ENCODE measurements at regions not wholly inside any gene's neighbourhood (a gene's known extent, or its start where the extent isn't known, plus 50 kb on each side); places are given as distances from the start of the nearest gene placed in this dataset.

- CTCF ChIA-PET, result interaction anchor here (0.6 kb wide), 1 partner anchor 18 kb away, joined by 3 read pairs; no protein-coding TSS in a partner anchor
These were observed 73.5 kb upstream of the KAZN start for GRCh38 chr1:14524826-14525636.

GRCh38 chr1:14529475-14529874 lies 69.0 kb upstream of the KAZN start:
- Histone ChIP-seq H4K20me1 (ENCODE audit: low read length) (no peaks in the 10 kb centered on the region), H3F3A (ENCODE audit: low read length, unreplicated experiment) (no peaks in the 10 kb centered on the region), H3K36me3 (ENCODE audit: low read depth, low read length) (no peaks in the 10 kb centered on the region), H2AFZ (ENCODE audit: low read length) (no peak overlapping the region), H3K9me2 (replicated peaks; ENCODE audit: low read length) (no peaks in the 10 kb centered on the region), H3K4me1 (ENCODE audit: insufficient read depth, low read length) (no peaks in the 10 kb centered on the region), H3K27ac (ENCODE audit: low read length) (no peak overlapping the region), H3K4me3 (ENCODE audit: low read length) (no peak overlapping the region), H3K27me3 (ENCODE audit: low read length) (no peaks in the 10 kb centered on the region), H3K79me2 (ENCODE audit: low read length) (no peaks in the 10 kb centered on the region), H3K9me3 (ENCODE audit: low read length) (no peaks in the 10 kb centered on the region), H3K4me2 (ENCODE audit: low read length) (no peak overlapping the region), H3K9ac (ENCODE audit: low read length) (no peak overlapping the region)
- DNase-seq (no peak), ATAC-seq (no peak)
- TF ChIP-seq CTCF (conservative IDR thresholded peaks at IDR 0.05; ENCODE audit: low read depth, low read length), result no peak
- no peak for TF ChIP-seq EZH2phosphoT487 (IDR thresholded peaks at IDR 0.05; ENCODE audit: borderline replicate concordance, low read length)
- no peak for TF ChIP-seq EZH2 (IDR thresholded peaks at IDR 0.05; ENCODE audit: low read length, unreplicated experiment)
- no TSS peak for BruUV-seq (replicated peaks)
- intact Hi-C loops (cut with micrococcal nuclease), result loop anchor here (10.0 kb wide), 1 partner anchor 415 kb away; no protein-coding TSS in a partner anchor
- ChIA-PET POLR2A (ENCODE audit: unreplicated experiment) (no interaction called here), CTCF (no interaction called here)

More at GRCh38 chr1:14524826-14525636, 73.5 kb upstream of the KAZN start:
- TF ChIP-seq CTCF (conservative IDR thresholded peaks at IDR 0.05; ENCODE audit: low read depth, low read length), result no peak
- no peak for TF ChIP-seq EZH2 (IDR thresholded peaks at IDR 0.05; ENCODE audit: low read length, unreplicated experiment)
- TF ChIP-seq EZH2phosphoT487 (IDR thresholded peaks at IDR 0.05; ENCODE audit: borderline replicate concordance, low read length), result no peak
- no peaks in the 10 kb centered on the region for H3K27me3 ChIP-seq (ENCODE audit: low read length)
- H4K20me1 ChIP-seq (ENCODE audit: low read length), result no peaks in the 10 kb centered on the region
- no peaks in the 10 kb centered on the region for H3K9me2 ChIP-seq (replicated peaks; ENCODE audit: low read length)
- H3K9me3 ChIP-seq (ENCODE audit: low read length), result no peaks in the 10 kb centered on the region
- no peaks in the 10 kb centered on the region for H3K79me2 ChIP-seq (ENCODE audit: low read length)
- intact Hi-C loops (cut with micrococcal nuclease), result loop anchor here (10.0 kb wide), 1 partner anchor 410 kb away; no protein-coding TSS in a partner anchor
- no peaks in the 10 kb centered on the region for H3K36me3 ChIP-seq (ENCODE audit: low read depth, low read length)
- no TSS peak for BruUV-seq (replicated peaks)
- H2AFZ ChIP-seq (ENCODE audit: low read length), result no peak overlapping the region
- peaks cover 26% of the 10 kb centered on the region for H3K4me1 ChIP-seq (ENCODE audit: insufficient read depth, low read length)
- no peak overlapping the region for H3K9ac ChIP-seq (ENCODE audit: low read length)
- no peaks in the 10 kb centered on the region for H3F3A ChIP-seq (ENCODE audit: low read length, unreplicated experiment)
- no peak overlapping the region for H3K4me2 ChIP-seq (ENCODE audit: low read length)
- POLR2A ChIA-PET (ENCODE audit: unreplicated experiment), result interaction anchor here (0.8 kb wide), 1 partner anchor 21 kb away, joined by 4 read pairs; no protein-coding TSS in a partner anchor
- H3K27ac ChIP-seq (ENCODE audit: low read length), result no peak overlapping the region
- no peak for ATAC-seq
- no peak overlapping the region for H3K4me3 ChIP-seq (ENCODE audit: low read length)
- no peak for DNase-seq

- H3K27ac ChIP-seq (ENCODE audit: low read length), result no peak overlapping the region
- POLR2A ChIA-PET (ENCODE audit: unreplicated experiment), result no interaction called here
- no peak overlapping the region for H3K9ac ChIP-seq (ENCODE audit: low read length)
- H3K79me2 ChIP-seq (ENCODE audit: low read length), result no peaks in the 10 kb centered on the region
- DNase-seq (no peak), ATAC-seq (no peak)
- H3F3A ChIP-seq (ENCODE audit: low read length, unreplicated experiment), result no peaks in the 10 kb centered on the region
- no peaks in the 10 kb centered on the region for H3K9me3 ChIP-seq (ENCODE audit: low read length)
- no peaks in the 10 kb centered on the region for H3K36me3 ChIP-seq (ENCODE audit: low read depth, low read length)
- TF ChIP-seq CTCF (conservative IDR thresholded peaks at IDR 0.05; ENCODE audit: low read depth, low read length), result no peak
- TF ChIP-seq EZH2 (IDR thresholded peaks at IDR 0.05; ENCODE audit: low read length, unreplicated experiment), result no peak
- TF ChIP-seq EZH2phosphoT487 (IDR thresholded peaks at IDR 0.05; ENCODE audit: borderline replicate concordance, low read length), result no peak
- no peaks in the 10 kb centered on the region for H3K27me3 ChIP-seq (ENCODE audit: low read length)
- intact Hi-C loops (cut with micrococcal nuclease), result no loop called here
- H3K4me3 ChIP-seq (ENCODE audit: low read length), result no peak overlapping the region
- no peaks in the 10 kb centered on the region for H3K9me2 ChIP-seq (replicated peaks; ENCODE audit: low read length)
- no TSS peak for BruUV-seq (replicated peaks)
- no peak overlapping the region for H3K4me2 ChIP-seq (ENCODE audit: low read length)
- CTCF ChIA-PET, result no interaction called here
- H4K20me1 ChIP-seq (ENCODE audit: low read length), result no peaks in the 10 kb centered on the region
- H2AFZ ChIP-seq (ENCODE audit: low read length), result no peak overlapping the region
- no peaks in the 10 kb centered on the region for H3K4me1 ChIP-seq (ENCODE audit: insufficient read depth, low read length)
These were observed 67.0 kb upstream of the KAZN start for GRCh38 chr1:14531519-14531918.
